Fibroblast of lung (primary cell): ENCODE measurements at regions not wholly inside any gene's neighbourhood (a gene's known extent, or its start where the extent isn't known, plus 50 kb on each side); places are given as distances from the start of the nearest gene placed in this dataset.
A peak's percentile ranks its signal among the peaks of the same experiment; 100 is the strongest.

Experiments used
- DNase-seq, 2 donors: peaks; one replicate each; pipeline versions ENCODE4 v3.0.0 to v3.0.0-alpha.2; 2010; ENCODE audit warnings: low read depth in 2 of 2
- H2AFZ ChIP-seq: 2 replicates; pipeline ENCODE4 v1.5.1; 2012; ENCODE audit warnings: low read length, control low read depth, inconsistent platforms
- H3K27ac ChIP-seq: 2 replicates; pipeline ENCODE4 v1.5.1; 2011; ENCODE audit warnings: low read length, control low read depth; ENCODE audit not compliant: insufficient read depth
- H3K27me3 ChIP-seq: 2 replicates; pipeline ENCODE4 v1.5.1; 2011; ENCODE audit warnings: mild to moderate bottlenecking, low read length; ENCODE audit not compliant: control insufficient read depth, insufficient read depth
- H3K36me3 ChIP-seq: 2 replicates; pipeline ENCODE4 v1.5.1; 2011; ENCODE audit warnings: low read length; ENCODE audit not compliant: control insufficient read depth, insufficient read depth
- H3K4me1 ChIP-seq: 2 replicates; pipeline ENCODE4 v1.5.1; 2011; ENCODE audit warnings: low read length; ENCODE audit not compliant: control insufficient read depth, insufficient read depth; ENCODE audit errors: extremely low read depth
- H3K4me2 ChIP-seq: 2 replicates; pipeline ENCODE4 v1.5.1; 2011; ENCODE audit warnings: low read length, control low read depth; ENCODE audit not compliant: insufficient read depth; ENCODE audit errors: extremely low read depth
- H3K4me3 ChIP-seq, 4 experiments: fragments of 200-600 bp in 1 of 4; sonication (generic) in 1 of 4; replicated peaks in 1 of 4; 2 replicates each; pipeline ENCODE4 v1.5.1; 2011 to 2016; ENCODE audit warnings: low read length in 4 of 4, low read depth in 3 of 4, mild to moderate bottlenecking in 3 of 4, control low read depth in 2 of 4, inconsistent platforms in 1 of 4, mixed read lengths in 1 of 4; ENCODE audit not compliant: insufficient read depth in 1 of 4; ENCODE audit errors: control extremely low read depth in 1 of 4
- H3K79me2 ChIP-seq: 2 replicates; pipeline ENCODE4 v1.5.1; 2012; ENCODE audit warnings: mild to moderate bottlenecking, low read length, inconsistent platforms; ENCODE audit not compliant: control insufficient read depth, insufficient read depth
- H3K9ac ChIP-seq: 2 replicates; pipeline ENCODE4 v1.5.1; 2011; ENCODE audit warnings: mild to moderate bottlenecking, low read length, control low read depth; ENCODE audit not compliant: insufficient read depth
- H3K9me3 ChIP-seq: 2 replicates; pipeline ENCODE4 v1.5.1; 2012; ENCODE audit warnings: low read depth, low read length; ENCODE audit not compliant: control insufficient read depth, insufficient read depth
- H4K20me1 ChIP-seq: 2 replicates; pipeline ENCODE4 v1.5.1; 2011; ENCODE audit warnings: low read length; ENCODE audit not compliant: control insufficient read depth, insufficient read depth; ENCODE audit errors: extremely low read depth
- EZH2 ChIP-seq: IDR thresholded peaks from 2 replicates; pipeline ENCODE4 v1.5.1; 2012; ENCODE audit warnings: low read length, control low read depth, mild to moderate bottlenecking; ENCODE audit errors: missing control alignments
- TF ChIP-seq, protein P1 (sequence below), 2 donors: IDR thresholded peaks in 1 of 2; conservative IDR thresholded peaks in 1 of 2; 1 replicate in 1 of 2; 2 replicates in 1 of 2; pipeline ENCODE4 v1.5.1; 2011 to 2012; ENCODE audit warnings: low read length in 2 of 2, control low read depth in 1 of 2, inconsistent platforms in 1 of 2, low read depth in 1 of 2, mild to moderate bottlenecking in 1 of 2

- Histone ChIP-seq H2AFZ (no peak overlapping the region), H3K4me2 (no peak overlapping the region), H3K27me3 (no peaks in the 10 kb centered on the region)
These were observed 126.6 kb downstream of the VAPA start for GRCh38 chr18:10040287-10041011.

GRCh38 chr18:10041180-10041579, 127.4 kb downstream of the VAPA start:
- H3K27me3 ChIP-seq = no peaks in the 10 kb centered on the region
- TF ChIP-seq, protein P1, sequence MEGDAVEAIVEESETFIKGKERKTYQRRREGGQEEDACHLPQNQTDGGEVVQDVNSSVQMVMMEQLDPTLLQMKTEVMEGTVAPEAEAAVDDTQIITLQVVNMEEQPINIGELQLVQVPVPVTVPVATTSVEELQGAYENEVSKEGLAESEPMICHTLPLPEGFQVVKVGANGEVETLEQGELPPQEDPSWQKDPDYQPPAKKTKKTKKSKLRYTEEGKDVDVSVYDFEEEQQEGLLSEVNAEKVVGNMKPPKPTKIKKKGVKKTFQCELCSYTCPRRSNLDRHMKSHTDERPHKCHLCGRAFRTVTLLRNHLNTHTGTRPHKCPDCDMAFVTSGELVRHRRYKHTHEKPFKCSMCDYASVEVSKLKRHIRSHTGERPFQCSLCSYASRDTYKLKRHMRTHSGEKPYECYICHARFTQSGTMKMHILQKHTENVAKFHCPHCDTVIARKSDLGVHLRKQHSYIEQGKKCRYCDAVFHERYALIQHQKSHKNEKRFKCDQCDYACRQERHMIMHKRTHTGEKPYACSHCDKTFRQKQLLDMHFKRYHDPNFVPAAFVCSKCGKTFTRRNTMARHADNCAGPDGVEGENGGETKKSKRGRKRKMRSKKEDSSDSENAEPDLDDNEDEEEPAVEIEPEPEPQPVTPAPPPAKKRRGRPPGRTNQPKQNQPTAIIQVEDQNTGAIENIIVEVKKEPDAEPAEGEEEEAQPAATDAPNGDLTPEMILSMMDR (conservative IDR thresholded peaks at IDR 0.05 in 1 of 2, IDR thresholded peaks at IDR 0.05 in 1 of 2; ENCODE audit: low read depth in 1 of 2, low read length in 2 of 2) = no peak
- H3K9me3 ChIP-seq = no peaks in the 10 kb centered on the region
- H3K4me1 ChIP-seq = peaks cover 3% of the 10 kb centered on the region
- peak in 1 of 2 donors; percentile 96 for DNase-seq
- no peaks in the 10 kb centered on the region for H3K36me3 ChIP-seq
- no peak overlapping the region for H3K9ac ChIP-seq
- no peak overlapping the region for H3K27ac ChIP-seq
- no peak overlapping the region for H3K4me2 ChIP-seq
- H3K79me2 ChIP-seq = no peaks in the 10 kb centered on the region
- H4K20me1 ChIP-seq = no peaks in the 10 kb centered on the region
- no peak overlapping the region for H2AFZ ChIP-seq
- H3K4me3 ChIP-seq = no peak overlapping the region

More at GRCh38 chr18:10040287-10041011, 126.6 kb downstream of the VAPA start:
- Histone ChIP-seq H3K79me2 (no peaks in the 10 kb centered on the region), H4K20me1 (no peaks in the 10 kb centered on the region), H3K9ac (no peak overlapping the region), H3K27ac (no peak overlapping the region), H3K9me3 (no peaks in the 10 kb centered on the region), H3K4me1 (peaks cover 4% of the 10 kb centered on the region), H3K36me3 (no peaks in the 10 kb centered on the region), H3K4me3 (no peak overlapping the region)
- TF ChIP-seq, protein P1 (conservative IDR thresholded peaks at IDR 0.05 in 1 of 2, IDR thresholded peaks at IDR 0.05 in 1 of 2; ENCODE audit: low read depth in 1 of 2, low read length in 2 of 2) = no peak
- no peak for TF ChIP-seq EZH2
- DNase-seq = peak; percentile 37 to 81

DNA sequence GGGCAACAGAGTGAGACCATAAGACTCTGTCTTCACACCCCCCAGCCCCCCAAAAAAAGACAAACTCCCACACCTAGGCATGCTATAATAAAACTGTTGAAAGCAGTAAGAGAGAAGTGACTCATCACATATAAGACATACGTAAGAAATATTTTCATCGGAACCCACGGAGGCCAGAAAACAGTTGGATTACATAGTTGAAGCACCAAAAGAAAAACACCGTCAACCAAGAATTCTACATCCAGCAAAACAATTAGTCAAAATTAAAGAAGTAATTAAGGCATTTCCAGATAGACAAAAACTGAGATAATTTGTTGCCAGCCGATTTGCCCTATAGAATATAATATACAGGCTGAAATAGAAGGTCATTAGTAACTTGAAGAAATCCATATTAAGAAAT, 128.7 kb downstream of the VAPA start:
- Histone ChIP-seq H3K4me1 (peaks cover 3% of the 10 kb centered on the region), H2AFZ (no peak overlapping the region), H3K9me3 (no peaks in the 10 kb centered on the region), H3K4me3 (no peak overlapping the region), H3K36me3 (no peaks in the 10 kb centered on the region), H3K9ac (no peak overlapping the region), H3K27me3 (no peaks in the 10 kb centered on the region), H3K27ac (no peak overlapping the region), H3K4me2 (no peak overlapping the region), H4K20me1 (no peaks in the 10 kb centered on the region), H3K79me2 (no peaks in the 10 kb centered on the region)
- DNase-seq = no peak
- TF ChIP-seq EZH2 = no peak
- TF ChIP-seq, protein P1 (conservative IDR thresholded peaks at IDR 0.05 in 1 of 2, IDR thresholded peaks at IDR 0.05 in 1 of 2; ENCODE audit: low read depth in 1 of 2, low read length in 2 of 2) = no peak
